H1 (cell line): ENCODE measurements at regions not wholly inside any gene's neighbourhood (a gene's known extent, or its start where the extent isn't known, plus 50 kb on each side); places are given as distances from the start of the nearest gene placed in this dataset.

Experiments used
- CTCF ChIA-PET: fragments of 300-600 bp; sonication (Branson Sonifier 250); formaldehyde crosslinking; loops from one replicate; lab custom pipeline; 2021; ENCODE audit not compliant: partially characterized antibody; lab: Charles Lee
- POLR2A ChIA-PET: fragments of 300-600 bp; sonication (Branson Sonifier 250); formaldehyde crosslinking; loops from one replicate; lab custom pipeline; 2021; ENCODE audit warnings: inconsistent platforms; ENCODE audit not compliant: partially characterized antibody; lab: Charles Lee
- DNase-seq, 2 experiments: peaks; one replicate each; pipeline versions ENCODE4 v3.0.0 to v3.0.0-alpha.2; 2010 to 2022; ENCODE audit warnings: low spot score in 2 of 2, low read depth in 1 of 2, mixed read lengths in 1 of 2
- FAIRE-seq: peaks from 2 replicates; lab custom pipeline; 2011; peaks lifted over from hg19 to GRCh38; lab: Jason Lieb, UNC
- H2AFZ ChIP-seq: 2 replicates; pipeline ENCODE4 v1.8.1; 2012; ENCODE audit warnings: low read length, inconsistent platforms
- H2AK5ac ChIP-seq: 2 replicates; pipeline ENCODE4 v1.6.1; 2013; ENCODE audit warnings: low read depth, low read length
- H2BK120ac ChIP-seq: replicated peaks from 2 replicates; pipeline ENCODE3; 2013; ENCODE audit warnings: low read depth, low read length, inconsistent platforms
- H2BK12ac ChIP-seq: 2 replicates; pipeline ENCODE4 v1.6.1; 2013; ENCODE audit warnings: low read depth, low read length
- H2BK15ac ChIP-seq: 2 replicates; pipeline ENCODE4 v1.6.1; 2013; ENCODE audit warnings: low read length
- H2BK20ac ChIP-seq: 2 replicates; pipeline ENCODE4 v1.6.1; 2013; ENCODE audit warnings: low read length
- H2BK5ac ChIP-seq: 2 replicates; pipeline ENCODE4 v1.6.1; 2013; ENCODE audit warnings: low read depth, low read length
- H3K14ac ChIP-seq: 2 replicates; pipeline ENCODE4 v1.6.1; 2013; ENCODE audit warnings: inconsistent platforms; ENCODE audit not compliant: insufficient read length
- H3K18ac ChIP-seq: 2 replicates; pipeline ENCODE4 v1.6.1; 2013; ENCODE audit warnings: low read length; ENCODE audit errors: extremely low read depth
- H3K23ac ChIP-seq: 2 replicates; pipeline ENCODE4 v1.6.1; 2013; ENCODE audit warnings: inconsistent platforms; ENCODE audit not compliant: insufficient read length
- H3K23me2 ChIP-seq: 2 replicates; pipeline ENCODE4 v1.6.1; 2013; ENCODE audit warnings: low read depth, low read length
- H3K27ac ChIP-seq: 2 replicates; pipeline ENCODE4 v1.6.1; 2011; ENCODE audit warnings: low read depth, low read length, inconsistent platforms
- H3K27me3 ChIP-seq, 4 experiments: replicated peaks in 1 of 4; 1 replicate in 1 of 4; 2 replicates in 3 of 4; pipeline versions ENCODE4 v1.6.1 to v1.8.1; 2011 to 2013; ENCODE audit warnings: low read length in 3 of 4, mild to moderate bottlenecking in 3 of 4, inconsistent platforms in 2 of 4, mixed read lengths in 2 of 4, moderate library complexity in 1 of 4; ENCODE audit not compliant: control insufficient read depth in 3 of 4, insufficient read depth in 3 of 4; ENCODE audit errors: extremely low read depth in 1 of 4
- H3K36me3 ChIP-seq, 4 experiments: 2 replicates each; pipeline versions ENCODE4 v1.6.1 to v1.8.1; 2011 to 2013; ENCODE audit warnings: mild to moderate bottlenecking in 4 of 4, low read length in 3 of 4, moderate library complexity in 2 of 4, control low read depth in 1 of 4, inconsistent platforms in 1 of 4; ENCODE audit not compliant: insufficient read depth in 4 of 4, control insufficient read depth in 2 of 4
- H3K4ac ChIP-seq: replicated peaks from 2 replicates; pipeline ENCODE3; 2013; ENCODE audit warnings: low read length, low read depth, mixed read lengths, inconsistent platforms; ENCODE audit not compliant: insufficient read length
- H3K4me1 ChIP-seq, 4 experiments: replicated peaks in 1 of 4; 1 replicate in 1 of 4; 2 replicates in 3 of 4; pipeline versions ENCODE4 v1.6.1 to v1.8.1; 2011 to 2013; ENCODE audit warnings: low read length in 3 of 4, inconsistent platforms in 2 of 4, mixed read lengths in 1 of 4; ENCODE audit not compliant: insufficient read depth in 4 of 4, control insufficient read depth in 3 of 4
- H3K4me2 ChIP-seq, 2 experiments: 2 replicates each; pipeline versions ENCODE4 v1.6.1 to v1.8.1; 2011 to 2013; ENCODE audit warnings: low read depth in 2 of 2, low read length in 2 of 2, control low read depth in 1 of 2, inconsistent platforms in 1 of 2, mild to moderate bottlenecking in 1 of 2; ENCODE audit not compliant: insufficient read depth in 1 of 2
- H3K4me3 ChIP-seq, 4 experiments: fragments of 200-600, 300-600 bp in 1 of 4; sonication (generic), shearing (Covaris generic), sonication (Bioruptor Twin) in 1 of 4; 2 replicates each; pipeline versions ENCODE4 v1.5.1 to v1.8.1; 2011 to 2016; ENCODE audit warnings: low read length in 4 of 4, low read depth in 3 of 4, control low read depth in 2 of 4, inconsistent platforms in 2 of 4, mild to moderate bottlenecking in 2 of 4, mixed read lengths in 1 of 4, moderate library complexity in 1 of 4; ENCODE audit not compliant: insufficient read depth in 2 of 4; ENCODE audit errors: extremely low read depth in 1 of 4
- H3K56ac ChIP-seq: replicated peaks from 2 replicates; pipeline ENCODE3; 2013; ENCODE audit warnings: low read depth, mild to moderate bottlenecking, mixed read lengths, low read length, inconsistent platforms; ENCODE audit not compliant: insufficient read length
- H3K79me1 ChIP-seq: 2 replicates; pipeline ENCODE4 v1.6.1; 2013; ENCODE audit warnings: low read depth, low read length, control low read depth
- H3K79me2 ChIP-seq, 2 experiments: 2 replicates each; pipeline versions ENCODE4 v1.6.1 to v1.8.1; 2012 to 2013; ENCODE audit warnings: low read length in 2 of 2, mild to moderate bottlenecking in 2 of 2, inconsistent platforms in 1 of 2; ENCODE audit not compliant: insufficient read depth in 2 of 2, control insufficient read depth in 1 of 2
- H3K9ac ChIP-seq, 4 experiments: replicated peaks in 1 of 4; 1 replicate in 1 of 4; 2 replicates in 3 of 4; pipeline versions ENCODE4 v1.6.1 to v1.8.1; 2011 to 2013; ENCODE audit warnings: low read depth in 3 of 4, low read length in 3 of 4, control low read depth in 2 of 4, mild to moderate bottlenecking in 2 of 4, moderate library complexity in 2 of 4, inconsistent platforms in 1 of 4; ENCODE audit errors: extremely low read depth in 1 of 4
- H3K9me3 ChIP-seq, 2 experiments: 2 replicates each; pipeline versions ENCODE4 v1.6.1 to v1.8.1; 2012 to 2013; ENCODE audit warnings: mild to moderate bottlenecking in 2 of 2, moderate library complexity in 2 of 2, control low read depth in 1 of 2, inconsistent platforms in 1 of 2, low read depth in 1 of 2, low read length in 1 of 2, mixed read lengths in 1 of 2; ENCODE audit not compliant: insufficient read depth in 2 of 2
- H4K20me1 ChIP-seq, 2 experiments: replicated peaks in 1 of 2; 2 replicates each; pipeline versions ENCODE3 to v1.8.1; 2011 to 2013; ENCODE audit warnings: inconsistent platforms in 2 of 2, low read length in 2 of 2, mild to moderate bottlenecking in 1 of 2; ENCODE audit not compliant: insufficient read depth in 2 of 2, control insufficient read depth in 1 of 2
- H4K5ac ChIP-seq: 2 replicates; pipeline ENCODE4 v1.6.1; 2013; ENCODE audit warnings: low read length, low read depth, mixed read lengths, inconsistent platforms; ENCODE audit not compliant: insufficient read length
- H4K8ac ChIP-seq: 2 replicates; pipeline ENCODE4 v1.8.0; 2013; ENCODE audit warnings: mild to moderate bottlenecking, moderate library complexity, low read length, inconsistent platforms; ENCODE audit not compliant: insufficient read depth; ENCODE audit errors: extremely low read depth
- H4K91ac ChIP-seq: replicated peaks from 2 replicates; pipeline ENCODE3; 2013; ENCODE audit warnings: low read length, mixed read lengths, inconsistent platforms; ENCODE audit not compliant: insufficient read length
- ATF2 ChIP-seq: IDR thresholded peaks from 2 replicates; pipeline ENCODE4 v1.6.1; 2012; ENCODE audit warnings: low read length, inconsistent platforms
- BCL11A ChIP-seq, 2 experiments: IDR thresholded peaks; one replicate each; pipeline ENCODE4 v1.6.1; 2011; ENCODE audit warnings: low read depth in 2 of 2, low read length in 2 of 2, mild to moderate bottlenecking in 2 of 2
- HDAC2 ChIP-seq, 2 experiments: fragments of 300-600 bp in 1 of 2; sonication (generic) in 1 of 2; IDR thresholded peaks; 2 replicates each; pipeline ENCODE4 v1.6.1; 2011 to 2012; ENCODE audit warnings: low read depth in 2 of 2, low read length in 2 of 2, mild to moderate bottlenecking in 2 of 2, moderate library complexity in 2 of 2, borderline replicate concordance in 1 of 2, inconsistent platforms in 1 of 2
- KDM1A ChIP-seq: fragments of 200-600, 300-600 bp; sonication (generic); IDR thresholded peaks from 2 replicates; pipeline ENCODE4 v1.7.1; 2016; ENCODE audit warnings: mild to moderate bottlenecking, low read length, borderline replicate concordance
- MAFK ChIP-seq: IDR thresholded peaks from 2 replicates; pipeline ENCODE4 v1.6.1; 2012; ENCODE audit warnings: low read depth, mild to moderate bottlenecking, improper control_type of control experiment, low read length
- MAX ChIP-seq: IDR thresholded peaks from 2 replicates; pipeline ENCODE4 v1.6.1; 2012; ENCODE audit warnings: inconsistent platforms
- POLR2AphosphoS5 ChIP-seq: IDR thresholded peaks from 2 replicates; pipeline ENCODE4 v1.6.1; 2011; ENCODE audit warnings: low read depth, low read length
- TCF12 ChIP-seq: IDR thresholded peaks from 2 replicates; pipeline ENCODE4 v1.6.1; 2011; ENCODE audit warnings: low read depth, mild to moderate bottlenecking, low read length
- WGBS, 2 experiments: shearing (Covaris generic) in 1 of 2; methylation state at CpG; one replicate each; pipeline versions ENCODE4 v1.1.6 to v1.1.7; 2013 to 2015; ENCODE audit warnings: low lambda C conversion rate in 2 of 2, mixed read lengths in 2 of 2, inconsistent platforms in 1 of 2, low coverage in 1 of 2, missing lambda C conversion rate in 1 of 2; ENCODE audit not compliant: insufficient replicate concordance in 2 of 2, insufficient coverage in 1 of 2, insufficient read length in 1 of 2; ENCODE audit errors: extremely low coverage in 1 of 2, missing lambda C conversion rate in 1 of 2; 5-methylcytosine and 5-hydroxymethylcytosine counted together

- H3K79me1 ChIP-seq: no peaks in the 10 kb centered on the region
- no peaks in the 10 kb centered on the region for H4K20me1 ChIP-seq
- 0 out of 2 replicates have a peak overlapping the region, but pooled peaks have one; percentile 16 for H2BK15ac ChIP-seq
- H3K4me2 ChIP-seq: no peak overlapping the region
- H2AFZ ChIP-seq: no peak overlapping the region
- ChIA-PET POLR2A (interaction anchor here (1.5 kb wide), 1 partner anchor 14 kb away, joined by 3 read pairs; no protein-coding TSS in a partner anchor), CTCF (interaction anchor here (0.6 to 3.2 kb wide), 9 partner anchors 11 to 504 kb away, joined by 3 to 17 read pairs (median 4); no protein-coding TSS in a partner anchor)
- no peak overlapping the region for H3K14ac ChIP-seq
- H2BK5ac ChIP-seq: no peak overlapping the region
- H3K9me3 ChIP-seq: no peaks in the 10 kb centered on the region
- H3K23ac ChIP-seq: no peak overlapping the region
- no peak overlapping the region for H3K18ac ChIP-seq
- peaks cover 0 to 9% (median 5%) of the 10 kb centered on the region in 4 experiments; a peak in 5 of 7 replicates for H3K4me1 ChIP-seq
- no peak overlapping the region for H2BK20ac ChIP-seq
- H4K8ac ChIP-seq: peak overlapping the region; percentile 71
- DNase-seq (peak in 1 of 2 experiments; percentile 46), FAIRE-seq (no peak)
- no peak overlapping the region for H3K4me3 ChIP-seq
- H3K27ac ChIP-seq: no peak overlapping the region
- no peak overlapping the region for H2AK5ac ChIP-seq
- no peaks in the 10 kb centered on the region for H3K36me3 ChIP-seq
- H2BK120ac ChIP-seq: no peak overlapping the region
- 78% methylated on average over 24 of the region's 25 CpGs; no CpG with 5 or more reads in 1 of the 2 experiments for WGBS, 2 experiments
- TF ChIP-seq KDM1A (no peak), BCL11A (IDR thresholded peaks at IDR 0.05; ENCODE audit: low read depth in 2 of 2, low read length in 2 of 2) (no peak), TCF12 (no peak), MAFK (no peak), HDAC2 (IDR thresholded peaks at IDR 0.05; ENCODE audit: borderline replicate concordance in 1 of 2, low read depth in 2 of 2, low read length in 2 of 2) (no peak), ATF2 (no peak), POLR2AphosphoS5 (no peak), MAX (no peak)
- no peak overlapping the region for H3K56ac ChIP-seq
- H3K27me3 ChIP-seq: peaks cover 0 to 14% (median 10%) of the 10 kb centered on the region in 4 experiments; a peak in 6 of 7 replicates
- peaks cover 3% of the 10 kb centered on the region; the same call in 1 of the 2 replicates for H3K23me2 ChIP-seq
- no peak overlapping the region for H4K5ac ChIP-seq
- H3K9ac ChIP-seq: no peak overlapping the region
- no peak overlapping the region for H3K4ac ChIP-seq
- no peak overlapping the region for H4K91ac ChIP-seq
- no peak overlapping the region for H2BK12ac ChIP-seq
- H3K79me2 ChIP-seq: no peaks in the 10 kb centered on the region
These were observed 126.5 kb downstream of the MRPL36 start for GRCh38 chr5:1673042-1673677.
